ENCODE measurements at regions not wholly inside any gene's neighbourhood (a gene's known extent, or its start where the extent isn't known, plus 50 kb on each side); places are given as distances from the start of the nearest gene placed in this dataset.

GRCh38 chr11:34732831-34733230 lies 111.9 kb downstream of the EHF start:
- no peak overlapping the region for H3K27ac ChIP-seq
- no peaks in the 10 kb centered on the region for H3K27me3 ChIP-seq
- no peaks in the 10 kb centered on the region for H3K36me3 ChIP-seq
- WGBS, 2 donors, result 48 to 52% methylated on average over 1 of the region's 1 CpG
- no peak for DNase-seq (ENCODE audit: low spot score in 2 of 2)
- no peak overlapping the region for H3K4me3 ChIP-seq
- no peaks in the 10 kb centered on the region for H3K9me3 ChIP-seq
- no peaks in the 10 kb centered on the region for H3K4me1 ChIP-seq
- TF ChIP-seq POLR2A (IDR thresholded peaks at IDR 0.05) (no peak), CTCF (IDR thresholded peaks at IDR 0.05) (no peak), EP300 (IDR thresholded peaks at IDR 0.05) (no peak)

- no peaks in the 10 kb centered on the region for H3K27me3 ChIP-seq
- H3K9me3 ChIP-seq, result no peaks in the 10 kb centered on the region
- no peaks in the 10 kb centered on the region for H3K36me3 ChIP-seq
- no peak overlapping the region for H3K27ac ChIP-seq
- no peaks in the 10 kb centered on the region for H3K4me1 ChIP-seq
- 75 to 77% methylated on average over 3 of the region's 3 CpGs for WGBS, 2 donors
- no peak overlapping the region for H3K4me3 ChIP-seq
- TF ChIP-seq CTCF (IDR thresholded peaks at IDR 0.05), result no peak
- no peak for TF ChIP-seq POLR2A (IDR thresholded peaks at IDR 0.05)
- TF ChIP-seq EP300 (IDR thresholded peaks at IDR 0.05), result no peak
- no peak for DNase-seq (ENCODE audit: low spot score in 2 of 2)
These were observed 110.7 kb downstream of the EHF start for GRCh38 chr11:34731603-34732002.

- DNase-seq (ENCODE audit: low spot score in 2 of 2), result no peak
- no peak overlapping the region for H3K4me3 ChIP-seq
- WGBS, 2 donors, result 81 to 82% methylated on average over 3 of the region's 3 CpGs
These were observed 109.8 kb downstream of the EHF start for GRCh38 chr11:34730544-34731295.

GRCh38 chr11:34728609-34729008 lies 107.7 kb downstream of the EHF start:
- peaks cover 0 to 8% (median 0%) of the 10 kb centered on the region in 4 donors for H3K9me3 ChIP-seq
- no peak overlapping the region for H3K27ac ChIP-seq
- H3K27me3 ChIP-seq, result no peaks in the 10 kb centered on the region
- TF ChIP-seq POLR2A (IDR thresholded peaks at IDR 0.05) (no peak), EP300 (IDR thresholded peaks at IDR 0.05) (no peak), CTCF (IDR thresholded peaks at IDR 0.05) (no peak)
- H3K4me3 ChIP-seq, result no peak overlapping the region
- H3K4me1 ChIP-seq, result no peaks in the 10 kb centered on the region
- H3K36me3 ChIP-seq, result no peaks in the 10 kb centered on the region
- DNase-seq (ENCODE audit: low spot score in 2 of 2), result no peak

More at GRCh38 chr11:34730544-34731295, 109.8 kb downstream of the EHF start:
- Histone ChIP-seq H3K36me3 (no peaks in the 10 kb centered on the region), H3K9me3 (no peaks in the 10 kb centered on the region), H3K27me3 (no peaks in the 10 kb centered on the region), H3K27ac (no peak overlapping the region), H3K4me1 (no peaks in the 10 kb centered on the region)
- no peak for TF ChIP-seq CTCF (IDR thresholded peaks at IDR 0.05)
- no peak for TF ChIP-seq EP300 (IDR thresholded peaks at IDR 0.05)
- no peak for TF ChIP-seq POLR2A (IDR thresholded peaks at IDR 0.05)

GRCh38 chr11:34727228-34727737 lies 106.4 kb downstream of the EHF start:
- no peak for TF ChIP-seq EP300 (IDR thresholded peaks at IDR 0.05)
- TF ChIP-seq POLR2A (IDR thresholded peaks at IDR 0.05), result no peak
- TF ChIP-seq CTCF (IDR thresholded peaks at IDR 0.05), result no peak
- no peak for DNase-seq (ENCODE audit: low spot score in 2 of 2)
- WGBS, 2 donors, result 82 to 85% methylated on average over 1 of the region's 1 CpG
- Histone ChIP-seq H3K9me3 (peaks cover 0 to 8% (median 0%) of the 10 kb centered on the region in 4 donors), H3K27ac (no peak overlapping the region), H3K4me3 (no peak overlapping the region), H3K4me1 (no peaks in the 10 kb centered on the region), H3K36me3 (no peaks in the 10 kb centered on the region), H3K27me3 (no peaks in the 10 kb centered on the region)
